ENCODE measurements at regions not wholly inside any gene's neighbourhood (a gene's known extent, or its start where the extent isn't known, plus 50 kb on each side); places are given as distances from the start of the nearest gene placed in this dataset.
A peak's percentile ranks its signal among the peaks of the same experiment; 100 is the strongest.
"Not testable (repeated sequence)": the region's sequence is repeated elsewhere in the genome, so short reads cannot be mapped to it uniquely, and the experiment has no call there.

DNA sequence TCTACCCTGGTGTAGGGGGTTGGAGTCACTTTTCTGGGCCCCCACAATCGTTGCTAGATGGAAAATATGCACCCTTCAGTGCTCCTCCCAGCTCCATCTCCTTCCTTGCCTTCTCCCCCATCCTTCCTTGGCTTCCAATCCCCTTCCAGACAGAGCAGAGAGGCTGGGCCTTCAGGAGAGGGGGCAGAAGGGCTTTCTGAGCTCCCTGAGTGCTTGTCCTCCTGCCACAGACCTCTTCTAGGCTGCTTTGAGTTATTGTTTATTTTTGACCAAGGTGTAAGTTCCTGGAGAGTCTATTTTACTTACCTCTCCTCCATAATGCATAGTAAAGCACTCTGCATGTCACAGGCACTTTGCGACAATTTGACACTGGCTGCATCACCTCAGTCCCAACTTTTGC is 96.4 kb upstream of the CNKSR3 start:
- H3K27ac Mint-ChIP-seq: peak overlapping the region; percentile 93
- ATAC-seq (replicated peaks) (peak in 1 of 2 donors; percentile 1), DNase-seq (no peak)
- H3K4me1 Mint-ChIP-seq: peaks cover 35 to 39% of the 10 kb centered on the region in 2 donors
- H3K9me3 Mint-ChIP-seq: no peaks in the 10 kb centered on the region
- peak overlapping the region; percentile 31 to 68 for H3K4me3 Mint-ChIP-seq
- peaks cover 7 to 18% of the 10 kb centered on the region in 2 donors for H3K27me3 Mint-ChIP-seq
- no peaks in the 10 kb centered on the region for H3K36me3 Mint-ChIP-seq

DNA sequence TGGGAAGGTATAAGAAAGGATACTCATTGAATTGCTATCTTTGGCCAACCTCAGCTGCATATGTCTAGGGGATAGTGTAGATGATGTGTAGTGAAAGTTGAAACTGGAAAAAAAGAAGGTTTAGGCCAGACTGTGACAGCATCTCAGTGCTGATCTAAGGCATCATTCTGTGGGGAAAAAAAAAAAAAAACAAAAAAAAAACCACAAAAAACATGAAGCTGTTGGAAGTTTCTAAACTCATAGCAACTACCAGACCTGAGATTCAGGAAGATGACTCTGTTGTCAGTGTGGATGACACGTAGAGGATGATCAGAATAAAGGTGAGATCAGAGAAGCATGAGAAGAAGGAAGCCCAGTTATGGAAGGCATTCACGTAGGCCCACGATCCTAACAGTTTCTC is 100.8 kb upstream of the CNKSR3 start:
- no peaks in the 10 kb centered on the region for H3K36me3 Mint-ChIP-seq
- ATAC-seq (replicated peaks) (peak; percentile 17 to 20), DNase-seq (no peak)
- H3K27me3 Mint-ChIP-seq: peaks cover 11 to 14% of the 10 kb centered on the region in 2 donors
- H3K4me1 Mint-ChIP-seq: peaks cover 10 to 13% of the 10 kb centered on the region in 2 donors
- no peak overlapping the region for H3K4me3 Mint-ChIP-seq
- no peak overlapping the region for H3K27ac Mint-ChIP-seq
- peaks cover 0 to 3% of the 10 kb centered on the region in 2 donors for H3K9me3 Mint-ChIP-seq

DNA sequence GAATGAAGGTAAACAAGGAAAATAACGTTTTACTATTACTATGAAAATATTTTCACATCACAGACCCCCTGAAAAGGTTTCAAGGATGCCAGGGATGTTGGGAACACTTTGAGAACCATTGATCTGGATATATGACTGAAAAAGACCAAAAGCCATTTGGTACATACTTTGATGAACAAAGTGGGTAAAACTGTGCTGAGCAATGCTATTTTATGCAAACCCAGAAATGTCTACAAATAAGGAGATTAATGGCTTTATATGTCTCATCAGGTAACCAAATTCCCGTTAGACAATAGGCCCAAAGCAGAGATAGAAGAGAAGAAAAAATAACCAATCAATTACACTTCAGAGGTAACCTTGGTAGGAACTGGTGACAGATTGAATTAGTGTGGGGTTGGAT is 101.4 kb upstream of the CNKSR3 start:
- DNase-seq (no peak), ATAC-seq (replicated peaks) (no peak)
- no peak overlapping the region for H3K27ac Mint-ChIP-seq
- H3K4me3 Mint-ChIP-seq: no peak overlapping the region
- peaks cover 11 to 14% of the 10 kb centered on the region in 2 donors for H3K27me3 Mint-ChIP-seq
- peaks cover 0 to 3% of the 10 kb centered on the region in 2 donors for H3K9me3 Mint-ChIP-seq
- peaks cover 4 to 7% of the 10 kb centered on the region in 2 donors for H3K4me1 Mint-ChIP-seq
- no peaks in the 10 kb centered on the region for H3K36me3 Mint-ChIP-seq

DNA sequence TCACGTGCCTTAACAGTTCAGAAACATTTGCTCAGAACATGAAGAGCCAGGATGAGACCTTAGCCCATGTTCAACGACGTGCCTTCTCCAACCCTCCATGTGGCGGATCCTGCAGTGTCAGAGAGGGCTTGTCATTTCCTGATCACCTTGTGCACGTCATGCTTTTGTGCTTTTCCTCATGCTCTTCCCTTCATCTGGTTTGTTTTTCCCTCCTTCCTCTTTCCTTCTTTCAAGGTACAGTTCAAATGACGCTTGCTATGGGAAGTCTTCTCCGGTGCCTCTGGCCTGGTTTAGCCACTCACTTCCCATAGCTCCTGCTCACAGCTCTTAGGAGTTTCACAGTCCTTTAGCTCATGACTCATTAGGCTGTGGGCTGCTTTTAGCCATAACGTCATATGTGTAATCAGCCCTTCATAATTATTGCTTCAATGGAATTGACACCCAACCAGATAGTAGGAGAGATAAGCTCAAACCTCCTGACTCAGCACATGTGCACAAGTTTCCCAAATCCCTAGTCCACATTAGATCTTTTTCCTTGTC is 102.7 kb upstream of the CNKSR3 start:
- H3K4me1 Mint-ChIP-seq: no peaks in the 10 kb centered on the region
- H3K27me3 Mint-ChIP-seq: peaks cover 11 to 14% of the 10 kb centered on the region in 2 donors
- H3K4me3 Mint-ChIP-seq: no peak overlapping the region
- H3K36me3 Mint-ChIP-seq: no peaks in the 10 kb centered on the region
- ATAC-seq (replicated peaks): no peak
- H3K9me3 Mint-ChIP-seq: peaks cover 0 to 3% of the 10 kb centered on the region in 2 donors
- DNase-seq: no peak
- H3K27ac Mint-ChIP-seq: no peak overlapping the region

DNA sequence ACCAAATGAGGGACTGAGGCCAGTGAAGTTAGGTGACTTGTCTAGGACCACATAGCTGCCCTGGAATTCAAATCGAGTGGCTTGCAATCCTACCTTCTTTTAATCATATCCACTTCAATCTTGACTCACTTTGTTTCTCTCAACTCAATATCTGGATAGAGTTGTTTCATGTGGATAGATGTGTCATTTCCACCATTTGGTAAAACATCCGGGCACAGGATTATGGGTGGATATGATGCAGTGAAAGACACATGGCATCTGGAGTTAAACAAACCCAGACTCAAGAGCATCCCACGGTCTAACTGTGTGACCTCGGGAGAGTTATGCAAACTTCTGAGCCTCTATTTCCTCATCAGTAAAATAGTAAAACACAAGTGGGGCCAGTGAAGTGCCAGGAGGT is 103.6 kb upstream of the CNKSR3 start:
- Mint-ChIP-seq H3K4me1 (no peaks in the 10 kb centered on the region), H3K36me3 (no peaks in the 10 kb centered on the region), H3K4me3 (no peak overlapping the region), H3K9me3 (peaks cover 0 to 3% of the 10 kb centered on the region in 2 donors), H3K27me3 (peaks cover 11 to 14% of the 10 kb centered on the region in 2 donors), H3K27ac (no peak overlapping the region)
- DNase-seq (no peak), ATAC-seq (replicated peaks) (no peak)

DNA sequence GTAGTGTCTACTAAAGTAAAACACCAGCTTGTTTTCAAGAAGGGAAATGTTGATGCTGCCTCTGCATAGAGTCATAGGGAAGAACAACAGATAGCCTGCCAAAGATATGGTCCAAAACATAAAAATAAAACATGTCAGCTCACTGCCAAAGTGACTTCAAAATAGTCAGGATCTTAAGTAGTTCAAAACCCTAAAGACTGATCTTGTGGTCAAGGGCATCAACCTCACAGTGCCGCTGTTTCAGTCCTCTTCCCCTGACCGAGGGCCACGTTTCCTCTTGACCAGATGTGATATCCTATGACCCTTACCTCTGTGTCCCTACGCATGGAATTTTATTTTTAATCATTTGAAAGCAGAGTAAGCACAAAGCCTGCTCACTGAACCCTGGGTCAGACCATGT is 104.2 kb upstream of the CNKSR3 start:
- ATAC-seq (replicated peaks): no peak
- Mint-ChIP-seq H3K4me3 (no peak overlapping the region), H3K27me3 (peaks cover 11 to 14% of the 10 kb centered on the region in 2 donors)

DNA sequence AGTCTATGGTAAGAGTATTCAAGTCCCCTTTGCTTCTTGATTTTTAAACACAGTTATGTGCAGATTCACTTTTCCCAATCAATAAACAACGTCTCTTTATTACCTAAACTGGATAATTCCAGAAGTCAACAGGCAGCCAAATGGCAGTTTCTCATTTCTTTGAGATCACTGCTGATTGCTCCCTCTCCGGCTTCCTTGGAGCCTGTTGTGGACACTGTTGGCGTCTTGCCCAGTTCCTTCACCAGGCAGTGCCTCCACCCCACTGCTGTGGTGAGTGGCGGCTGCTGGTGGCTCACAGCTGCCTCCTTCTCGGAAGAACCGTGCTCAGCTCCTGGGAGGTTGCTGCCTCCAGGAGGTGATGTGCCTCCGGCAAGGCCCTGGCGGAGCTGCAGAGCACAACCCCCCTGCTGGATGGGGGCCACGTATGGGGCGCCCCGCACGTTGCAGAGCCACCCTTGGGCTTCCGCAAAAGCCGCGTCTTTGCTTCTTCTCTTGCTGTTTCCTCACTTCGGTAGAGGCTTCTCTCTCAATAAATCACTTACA is 105.1 kb upstream of the CNKSR3 start:
- Mint-ChIP-seq H3K27me3 (peaks cover 11 to 14% of the 10 kb centered on the region in 2 donors), H3K4me3 (no peak overlapping the region), H3K4me1 (no peaks in the 10 kb centered on the region), H3K27ac (no peak overlapping the region), H3K9me3 (peaks cover 0 to 3% of the 10 kb centered on the region in 2 donors), H3K36me3 (no peaks in the 10 kb centered on the region)
- no peak for ATAC-seq (replicated peaks)
- DNase-seq: no peak

More for the DNA sequence above, 104.2 kb upstream of the CNKSR3 start:
- Mint-ChIP-seq H3K4me1 (no peaks in the 10 kb centered on the region), H3K27ac (no peak overlapping the region), H3K9me3 (peaks cover 0 to 3% of the 10 kb centered on the region in 2 donors), H3K36me3 (no peaks in the 10 kb centered on the region)
- DNase-seq: no peak

DNA sequence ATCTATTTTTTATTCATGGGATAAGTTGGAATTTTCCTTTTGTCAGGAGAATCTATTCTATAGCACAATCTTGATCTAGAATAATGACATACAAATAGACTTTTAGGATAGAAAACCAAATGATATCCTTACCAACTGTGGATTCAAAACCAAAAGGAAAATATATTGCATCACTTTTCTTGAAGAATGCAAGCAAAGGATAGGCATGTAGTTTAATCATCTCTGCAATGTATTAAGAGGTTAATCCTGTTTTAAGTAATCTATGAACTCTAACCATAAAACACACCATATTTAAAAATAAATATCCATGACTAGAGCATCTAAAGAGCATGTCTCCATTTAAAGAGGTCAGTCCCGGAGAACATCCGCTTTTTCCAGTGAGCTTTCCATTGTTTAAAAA is 106.7 kb upstream of the CNKSR3 start:
- no peaks in the 10 kb centered on the region for H3K36me3 Mint-ChIP-seq
- peaks cover 0 to 3% of the 10 kb centered on the region in 2 donors for H3K9me3 Mint-ChIP-seq

DNA sequence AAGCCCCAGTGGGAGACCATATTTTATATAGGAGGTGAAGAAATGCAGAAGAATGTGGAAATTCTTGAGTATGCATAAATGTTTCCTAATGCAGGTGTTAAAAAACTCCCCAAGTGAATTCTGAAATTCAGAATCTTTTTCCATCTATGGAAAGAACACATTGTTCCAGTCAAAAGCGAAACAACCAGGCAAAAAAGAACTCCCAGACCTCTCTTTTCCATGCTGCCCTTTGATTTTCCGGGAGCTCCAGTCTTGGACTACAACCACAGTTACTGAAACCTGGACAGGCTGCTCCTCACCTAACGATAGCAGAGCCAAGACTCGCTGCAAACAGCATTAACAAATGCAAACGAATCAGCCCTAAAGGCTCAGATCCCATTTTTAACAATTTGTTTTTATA is 108.7 kb upstream of the CNKSR3 start:
- Mint-ChIP-seq H3K27me3 (peaks cover 0 to 3% of the 10 kb centered on the region in 2 donors), H3K36me3 (peaks cover 0 to 2% of the 10 kb centered on the region in 2 donors), H3K27ac (no peak overlapping the region), H3K4me1 (no peaks in the 10 kb centered on the region), H3K9me3 (peaks cover 6 to 7% of the 10 kb centered on the region in 2 donors), H3K4me3 (no peak overlapping the region)
- ATAC-seq (replicated peaks): no peak
- DNase-seq: no peak

More for the DNA sequence above, 106.7 kb upstream of the CNKSR3 start:
- peaks cover 10 to 11% of the 10 kb centered on the region in 2 donors for H3K27me3 Mint-ChIP-seq
- ATAC-seq (replicated peaks) (no peak), DNase-seq (no peak)
- no peak overlapping the region for H3K4me3 Mint-ChIP-seq
- H3K4me1 Mint-ChIP-seq: no peaks in the 10 kb centered on the region
- no peak overlapping the region for H3K27ac Mint-ChIP-seq

DNA sequence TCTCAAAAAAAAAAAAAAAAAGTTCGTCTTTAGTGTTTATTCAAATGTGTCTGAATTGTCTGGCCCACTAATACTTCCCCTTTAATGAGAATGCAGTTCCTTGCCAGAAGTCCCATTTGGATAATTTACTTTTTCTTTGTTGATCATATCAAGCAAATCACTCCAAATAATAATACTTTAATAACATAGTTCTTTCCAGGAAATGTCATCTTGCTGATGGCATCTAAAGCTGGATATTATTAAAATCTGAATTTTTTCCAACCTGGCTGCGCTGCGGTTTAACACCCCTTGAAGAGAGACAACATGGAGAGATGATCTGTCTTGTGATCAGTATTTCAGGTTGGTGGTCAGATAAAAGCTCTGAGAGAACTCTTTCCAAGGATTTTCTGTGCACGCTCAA is 111.2 kb upstream of the CNKSR3 start:
- no peak for ATAC-seq (replicated peaks)
- H3K27me3 Mint-ChIP-seq: no peaks in the 10 kb centered on the region
- H3K9me3 Mint-ChIP-seq: peaks cover 9 to 10% of the 10 kb centered on the region in 2 donors
- H3K4me1 Mint-ChIP-seq: no peaks in the 10 kb centered on the region
- DNase-seq: no peak
- H3K36me3 Mint-ChIP-seq: peaks cover 0 to 2% of the 10 kb centered on the region in 2 donors
- H3K27ac Mint-ChIP-seq: no peak overlapping the region
- H3K4me3 Mint-ChIP-seq: no peak overlapping the region

DNA sequence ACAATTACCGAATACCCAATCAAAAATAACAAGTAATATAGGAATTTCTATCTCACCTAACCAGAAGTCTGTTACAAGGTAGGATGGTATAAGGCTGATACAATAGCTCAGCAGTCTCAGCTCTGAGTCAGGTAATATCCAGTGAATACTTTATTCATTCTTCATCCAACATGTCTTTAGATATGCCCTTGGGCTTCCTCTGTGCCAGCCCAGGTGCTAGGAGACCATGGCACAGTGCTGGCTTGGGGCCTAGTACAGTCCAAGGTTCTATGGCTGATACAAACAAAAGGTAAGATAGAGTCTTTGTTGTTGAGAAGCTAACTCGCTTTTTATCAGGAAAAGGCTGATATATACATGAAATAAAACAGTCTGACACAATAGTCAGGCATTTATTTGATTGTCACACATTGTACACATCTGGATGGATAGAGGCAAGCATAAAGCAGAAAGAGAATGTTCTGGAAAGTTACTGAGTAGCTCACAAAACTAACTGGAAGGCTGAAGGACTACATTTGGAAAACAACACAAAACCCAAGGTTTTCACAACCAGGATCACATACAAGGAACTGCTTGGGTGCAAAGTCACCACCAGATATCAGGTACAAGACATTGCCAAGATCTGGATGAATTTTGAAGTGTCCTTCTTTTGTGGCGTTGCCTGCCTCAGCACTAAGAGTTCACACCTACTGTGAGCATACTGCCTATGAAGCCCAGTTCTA is 110.4 kb upstream of the SCAF8 start:
- Mint-ChIP-seq H3K27me3 (no peaks in the 10 kb centered on the region), H3K4me1 (no peaks in the 10 kb centered on the region), H3K36me3 (peaks cover 0 to 2% of the 10 kb centered on the region in 2 donors), H3K27ac (no peak overlapping the region), H3K9me3 (peaks cover 9 to 10% of the 10 kb centered on the region in 2 donors), H3K4me3 (no peak overlapping the region)
- DNase-seq (no peak), ATAC-seq (replicated peaks) (no peak)

DNA sequence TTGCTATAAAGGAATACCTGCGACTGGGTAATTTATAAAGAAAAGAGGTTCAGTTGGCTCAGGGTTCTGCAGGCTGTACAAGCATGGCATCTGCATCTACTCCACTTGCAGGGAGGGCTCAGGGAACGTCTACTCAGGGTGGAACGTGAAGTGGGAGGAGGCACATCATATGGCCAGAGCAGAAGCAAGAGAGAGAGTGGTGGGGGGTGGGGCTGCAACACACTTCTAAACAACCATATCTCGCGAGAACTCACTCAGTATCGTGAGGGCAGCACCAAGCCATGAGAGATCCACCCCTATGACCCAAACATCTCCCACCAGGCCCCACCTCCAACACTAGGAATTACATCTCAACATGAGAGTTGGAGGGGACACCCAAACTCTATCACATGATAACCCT is 109.8 kb upstream of the SCAF8 start:
- Mint-ChIP-seq H3K36me3 (peaks cover 0 to 2% of the 10 kb centered on the region in 2 donors), H3K27ac (no peak overlapping the region), H3K4me1 (no peaks in the 10 kb centered on the region), H3K9me3 (peaks cover 9 to 10% of the 10 kb centered on the region in 2 donors), H3K4me3 (no peak overlapping the region), H3K27me3 (no peaks in the 10 kb centered on the region)
- no peak for DNase-seq
- no peak for ATAC-seq (replicated peaks)

DNA sequence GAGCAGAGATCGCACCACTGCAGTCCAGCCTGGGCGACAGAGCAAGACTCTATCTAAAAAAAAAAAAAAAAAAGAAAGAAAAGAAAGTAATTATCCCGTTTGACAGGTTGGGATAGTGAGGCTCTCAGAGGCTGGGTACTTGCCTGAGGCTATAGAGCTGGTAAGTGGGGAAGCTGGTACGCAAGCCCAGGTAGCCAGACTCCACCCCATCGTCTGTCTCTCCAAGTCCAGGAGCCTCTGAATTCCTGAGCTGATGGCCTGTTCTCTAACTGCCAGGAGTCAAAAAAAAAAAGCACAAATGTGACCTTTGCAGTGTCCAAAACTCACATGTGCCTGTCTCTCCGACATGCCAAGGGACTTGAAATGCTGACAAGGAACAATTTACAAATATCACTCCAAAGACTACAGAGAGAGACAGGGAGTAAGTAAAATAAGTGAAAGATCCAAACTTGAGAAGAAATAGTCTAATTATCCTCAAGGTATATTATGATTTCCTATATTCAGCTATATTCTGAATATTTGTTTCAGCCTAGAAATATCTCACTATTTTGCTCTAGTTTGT is 109.1 kb upstream of the SCAF8 start:
- ATAC-seq (replicated peaks): no peak

DNA sequence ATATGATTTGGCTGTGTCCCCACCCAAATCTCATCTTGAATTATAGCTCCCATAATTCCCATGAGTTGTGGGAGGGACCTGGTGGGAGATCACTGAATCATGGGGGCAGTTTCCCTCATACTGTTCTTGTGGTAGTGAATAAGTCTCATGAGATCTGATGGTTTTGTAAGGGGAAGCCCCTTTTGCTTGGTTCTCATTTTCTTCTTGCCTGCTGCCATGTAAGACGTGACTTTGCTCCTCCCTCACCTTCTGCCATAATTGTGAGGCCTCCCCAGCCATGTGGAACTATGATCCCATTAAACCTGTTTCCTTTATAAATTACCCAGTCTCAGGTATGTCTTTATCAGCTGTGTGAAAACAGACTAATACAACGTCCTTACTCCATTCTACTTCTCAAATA is 108.5 kb upstream of the SCAF8 start:
- DNase-seq; H3K36me3 Mint-ChIP-seq; ATAC-seq (replicated peaks); H3K27me3 Mint-ChIP-seq; H3K9me3 Mint-ChIP-seq; H3K4me3 Mint-ChIP-seq; H3K27ac Mint-ChIP-seq; H3K4me1 Mint-ChIP-seq: not testable (repeated sequence)

More for the DNA sequence above, 109.1 kb upstream of the SCAF8 start:
- Mint-ChIP-seq H3K27ac (no peak overlapping the region), H3K4me1 (no peaks in the 10 kb centered on the region), H3K4me3 (no peak overlapping the region), H3K27me3 (no peaks in the 10 kb centered on the region), H3K36me3 (peaks cover 0 to 2% of the 10 kb centered on the region in 2 donors), H3K9me3 (peaks cover 9 to 10% of the 10 kb centered on the region in 2 donors)
- no peak for DNase-seq
